ENCODE measurements at regions not wholly inside any gene's neighbourhood (a gene's known extent, or its start where the extent isn't known, plus 50 kb on each side); places are given as distances from the start of the nearest gene placed in this dataset.

DNA sequence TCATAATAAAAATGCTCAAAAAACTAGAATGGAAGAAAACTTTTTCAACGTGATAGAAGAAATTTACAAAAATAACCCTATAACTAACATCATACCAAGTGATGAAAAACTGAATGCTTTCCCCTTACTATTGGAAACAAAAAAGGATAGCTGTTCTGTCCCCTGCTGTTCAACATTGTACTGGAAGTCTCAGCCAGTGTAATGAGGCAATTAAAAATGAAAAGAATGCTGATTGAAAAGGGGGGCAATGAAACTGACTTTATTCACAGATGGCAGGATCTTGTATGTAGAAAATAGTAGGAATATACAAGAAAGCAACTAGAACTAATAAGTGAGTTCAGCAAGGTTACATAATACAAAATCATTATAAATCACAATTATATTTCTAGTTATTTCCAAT, 337.9 kb upstream of the KITLG start:
- no peak for DNase-seq
- TF ChIP-seq, protein P1, sequence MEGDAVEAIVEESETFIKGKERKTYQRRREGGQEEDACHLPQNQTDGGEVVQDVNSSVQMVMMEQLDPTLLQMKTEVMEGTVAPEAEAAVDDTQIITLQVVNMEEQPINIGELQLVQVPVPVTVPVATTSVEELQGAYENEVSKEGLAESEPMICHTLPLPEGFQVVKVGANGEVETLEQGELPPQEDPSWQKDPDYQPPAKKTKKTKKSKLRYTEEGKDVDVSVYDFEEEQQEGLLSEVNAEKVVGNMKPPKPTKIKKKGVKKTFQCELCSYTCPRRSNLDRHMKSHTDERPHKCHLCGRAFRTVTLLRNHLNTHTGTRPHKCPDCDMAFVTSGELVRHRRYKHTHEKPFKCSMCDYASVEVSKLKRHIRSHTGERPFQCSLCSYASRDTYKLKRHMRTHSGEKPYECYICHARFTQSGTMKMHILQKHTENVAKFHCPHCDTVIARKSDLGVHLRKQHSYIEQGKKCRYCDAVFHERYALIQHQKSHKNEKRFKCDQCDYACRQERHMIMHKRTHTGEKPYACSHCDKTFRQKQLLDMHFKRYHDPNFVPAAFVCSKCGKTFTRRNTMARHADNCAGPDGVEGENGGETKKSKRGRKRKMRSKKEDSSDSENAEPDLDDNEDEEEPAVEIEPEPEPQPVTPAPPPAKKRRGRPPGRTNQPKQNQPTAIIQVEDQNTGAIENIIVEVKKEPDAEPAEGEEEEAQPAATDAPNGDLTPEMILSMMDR (IDR thresholded peaks at IDR 0.05; ENCODE audit: low read depth, low read length) = no peak
- H3K36me3 ChIP-seq = no peaks in the 10 kb centered on the region

DNA sequence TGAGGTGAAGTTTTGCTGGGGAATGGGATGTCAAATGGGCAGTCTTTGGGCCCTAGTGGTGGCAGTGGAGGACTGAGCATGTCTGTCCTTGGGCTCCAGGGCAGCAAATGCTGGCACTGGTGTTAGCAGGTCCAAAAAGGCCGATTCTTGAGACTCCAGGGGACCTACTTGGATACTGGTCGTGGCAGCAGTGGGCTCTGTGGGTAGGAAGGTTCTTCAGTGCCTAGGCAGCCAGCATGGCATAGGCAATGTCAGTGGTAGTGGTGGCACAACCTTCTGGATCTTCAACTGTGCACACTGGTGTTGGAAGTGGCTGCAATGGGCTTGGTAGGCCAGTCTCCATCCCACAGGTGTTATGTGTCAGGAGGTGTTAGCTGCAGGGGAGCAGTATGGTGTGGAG, 334.7 kb upstream of the KITLG start:
- DNase-seq = no peak
- no peak overlapping the region for H3K4me3 ChIP-seq (ENCODE audit: low read depth, low read length)
- H3K36me3 ChIP-seq = no peaks in the 10 kb centered on the region
- no peaks in the 10 kb centered on the region for H3K4me1 ChIP-seq
- H3K9me3 ChIP-seq = no peaks in the 10 kb centered on the region
- H3K27me3 ChIP-seq = no peaks in the 10 kb centered on the region
- TF ChIP-seq, protein P1 (IDR thresholded peaks at IDR 0.05; ENCODE audit: low read depth, low read length) = no peak

More for the DNA sequence above, 337.9 kb upstream of the KITLG start:
- Histone ChIP-seq H3K4me3 (ENCODE audit: low read depth, low read length) (no peak overlapping the region), H3K9me3 (no peaks in the 10 kb centered on the region), H3K27me3 (no peaks in the 10 kb centered on the region), H3K4me1 (no peaks in the 10 kb centered on the region)

DNA sequence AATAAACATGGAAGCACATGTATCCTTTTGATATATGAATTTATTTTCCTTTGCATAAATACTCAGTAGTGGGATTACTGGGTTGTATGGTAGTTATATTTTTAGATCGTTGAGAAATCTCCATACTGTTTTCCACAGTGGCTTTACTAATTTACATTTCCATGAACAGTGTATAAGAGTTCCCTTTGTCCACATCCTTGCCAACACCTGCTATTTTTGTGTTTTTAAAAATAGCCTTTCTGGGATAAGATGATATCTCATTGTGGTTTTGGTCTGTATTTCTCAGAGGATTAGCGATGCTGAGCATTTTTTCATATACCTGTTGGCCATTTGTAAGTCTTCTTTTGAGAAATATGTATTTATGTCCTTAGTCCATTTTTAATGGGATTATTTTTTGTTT, 329.2 kb upstream of the KITLG start:
- Histone ChIP-seq H3K36me3 (no peaks in the 10 kb centered on the region), H3K4me1 (no peaks in the 10 kb centered on the region), H3K4me3 (ENCODE audit: low read depth, low read length) (no peak overlapping the region), H3K27me3 (no peaks in the 10 kb centered on the region), H3K9me3 (no peaks in the 10 kb centered on the region)
- no peak for DNase-seq
- TF ChIP-seq, protein P1 (IDR thresholded peaks at IDR 0.05; ENCODE audit: low read depth, low read length) = no peak

DNA sequence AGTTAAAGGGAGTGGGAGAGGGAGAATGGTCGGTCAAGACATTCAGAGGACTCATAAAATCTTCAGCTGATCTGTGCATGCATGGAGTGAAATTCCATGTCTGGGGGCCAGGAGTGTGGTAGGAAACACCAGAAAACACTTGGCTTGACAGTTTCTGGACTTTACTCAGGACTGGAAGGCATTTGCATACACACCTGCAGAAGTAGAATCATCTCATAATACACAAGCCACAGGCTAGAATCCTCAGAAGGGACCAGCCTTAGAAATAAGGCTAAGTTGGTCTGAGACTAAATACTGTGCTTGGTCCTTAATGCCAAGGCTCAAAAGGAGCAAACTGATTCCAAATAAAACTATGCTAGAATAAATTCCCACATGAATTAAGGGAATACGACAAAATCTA, 328.1 kb upstream of the KITLG start:
- no peak for DNase-seq
- H3K27me3 ChIP-seq = no peaks in the 10 kb centered on the region
- no peak overlapping the region for H3K4me3 ChIP-seq (ENCODE audit: low read depth, low read length)
- no peaks in the 10 kb centered on the region for H3K36me3 ChIP-seq
- H3K9me3 ChIP-seq = no peaks in the 10 kb centered on the region
- TF ChIP-seq, protein P1 (IDR thresholded peaks at IDR 0.05; ENCODE audit: low read depth, low read length) = no peak
- no peaks in the 10 kb centered on the region for H3K4me1 ChIP-seq

DNA sequence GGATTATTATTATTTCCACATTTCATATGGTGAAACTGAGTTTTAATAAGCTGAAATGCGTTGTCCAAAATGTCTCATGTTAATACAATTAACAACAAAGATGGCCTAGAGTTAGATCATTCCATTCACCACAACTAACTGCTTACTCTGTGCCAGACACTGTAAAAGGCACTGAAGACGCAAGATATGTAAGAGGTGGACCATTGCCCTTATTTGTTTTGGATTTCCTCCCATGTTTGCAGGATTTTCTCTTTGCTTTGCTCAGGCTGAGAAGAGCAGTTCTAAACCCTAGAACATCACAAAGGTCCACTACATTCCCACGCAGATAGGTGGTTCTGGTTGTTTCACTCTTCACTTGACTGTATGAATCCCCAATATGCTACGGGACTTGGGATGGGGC, 324.4 kb upstream of the KITLG start:
- DNase-seq = no peak
- TF ChIP-seq, protein P1 (IDR thresholded peaks at IDR 0.05; ENCODE audit: low read depth, low read length) = no peak
- no peaks in the 10 kb centered on the region; the same call in 1 of the 2 replicates for H3K27me3 ChIP-seq
- H3K4me1 ChIP-seq = no peaks in the 10 kb centered on the region
- H3K36me3 ChIP-seq = no peaks in the 10 kb centered on the region
- no peaks in the 10 kb centered on the region for H3K9me3 ChIP-seq
- H3K4me3 ChIP-seq (ENCODE audit: low read depth, low read length) = no peak overlapping the region

DNA sequence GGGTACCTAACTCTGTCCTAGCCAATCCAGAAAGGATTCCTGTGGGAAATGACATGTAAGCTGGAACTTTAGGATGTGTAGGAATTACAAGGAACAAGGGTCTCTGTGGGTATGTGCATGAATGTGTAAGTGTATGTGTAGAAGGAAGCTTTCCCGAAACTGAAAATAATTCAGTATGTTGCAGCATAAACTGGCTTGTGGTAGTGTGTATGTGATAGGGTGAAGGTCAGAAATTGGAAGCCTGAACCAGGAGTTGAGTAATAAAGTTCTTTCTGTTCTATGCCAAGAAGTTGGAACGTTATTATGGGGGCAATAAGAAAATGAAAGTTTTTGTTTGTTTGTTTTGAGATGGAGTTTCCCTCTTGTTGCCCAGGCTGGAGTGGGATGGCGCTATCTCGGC, 323.1 kb upstream of the KITLG start:
- Histone ChIP-seq H3K9me3 (no peaks in the 10 kb centered on the region), H3K4me3 (ENCODE audit: low read depth, low read length) (no peak overlapping the region), H3K4me1 (no peaks in the 10 kb centered on the region), H3K27me3 (no peaks in the 10 kb centered on the region; the same call in 1 of the 2 replicates), H3K36me3 (no peaks in the 10 kb centered on the region)
- TF ChIP-seq, protein P1 (IDR thresholded peaks at IDR 0.05; ENCODE audit: low read depth, low read length) = no peak
- no peak for DNase-seq
